GM19240 (cell line): ENCODE measurements at regions not wholly inside any gene's neighbourhood (a gene's known extent, or its start where the extent isn't known, plus 50 kb on each side); places are given as distances from the start of the nearest gene placed in this dataset.
"Not testable (repeated sequence)": the region's sequence is repeated elsewhere in the genome, so short reads cannot be mapped to it uniquely, and the experiment has no call there.

Experiments used
- DNase-seq: peaks from one replicate; pipeline ENCODE4 v3.0.0; 2011; ENCODE audit warnings: low spot score; ENCODE audit not compliant: insufficient read length

DNA sequence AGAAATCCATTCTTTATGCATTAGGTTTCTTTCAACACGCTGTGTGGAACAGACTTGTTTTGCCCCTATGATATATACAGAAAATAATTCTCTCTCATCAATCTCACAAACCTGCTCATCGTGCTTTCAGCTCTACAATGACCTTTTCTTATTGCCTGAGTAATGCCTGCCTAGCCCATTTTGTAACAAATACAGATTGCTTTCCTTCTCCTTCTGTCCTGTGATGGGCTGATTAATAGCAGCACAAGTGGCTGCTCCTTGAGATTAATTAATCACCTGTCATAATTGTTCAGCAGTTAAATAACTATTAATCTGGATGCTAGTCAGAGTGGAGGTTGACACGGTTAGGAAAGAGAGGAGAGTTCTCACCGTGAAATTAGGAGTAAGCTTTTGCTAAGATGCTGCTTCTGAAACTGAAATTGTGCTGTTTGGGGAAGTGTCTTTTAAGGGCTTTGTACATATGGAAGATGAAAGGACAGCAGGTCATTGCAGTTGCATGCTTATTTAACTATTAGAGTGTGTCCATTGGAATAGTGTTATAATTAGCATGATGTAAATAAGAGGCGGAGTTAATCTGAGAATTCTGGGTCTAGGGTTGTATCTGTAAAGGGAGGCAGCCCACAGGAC is 1430.5 kb downstream of the FAM181B start:
- DNase-seq, result no peak

DNA sequence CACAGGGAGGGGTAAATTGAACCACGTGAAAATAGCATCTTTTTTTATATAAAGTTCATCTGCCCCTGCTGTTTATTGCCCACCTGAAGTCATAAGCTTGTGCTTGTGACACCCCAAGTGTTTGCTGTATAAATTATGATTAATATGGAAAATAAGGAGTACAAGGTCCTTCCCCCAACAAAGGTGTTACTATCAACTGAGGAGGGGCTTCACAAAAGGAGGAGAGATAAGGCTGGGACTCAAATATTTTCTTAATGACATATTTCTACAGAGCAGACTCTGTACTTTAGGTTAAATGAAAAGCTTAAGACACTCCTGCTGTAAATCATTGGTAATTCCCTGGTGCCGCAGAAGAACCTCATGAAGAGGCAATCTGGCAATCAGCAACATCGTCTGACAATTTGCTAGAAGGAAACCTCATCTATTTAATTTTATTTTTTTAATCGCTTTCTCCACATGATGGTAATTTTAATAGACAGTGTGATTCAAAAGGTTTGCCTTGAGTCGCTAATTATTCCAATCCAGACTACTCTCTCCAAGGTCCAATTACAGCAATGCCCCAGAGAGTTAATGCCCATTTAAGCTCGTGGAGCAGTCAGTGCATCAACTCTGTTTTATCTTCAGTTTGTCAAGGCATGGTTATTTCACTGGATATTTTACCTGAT is 1432.4 kb downstream of the FAM181B start:
- no peak for DNase-seq

DNA sequence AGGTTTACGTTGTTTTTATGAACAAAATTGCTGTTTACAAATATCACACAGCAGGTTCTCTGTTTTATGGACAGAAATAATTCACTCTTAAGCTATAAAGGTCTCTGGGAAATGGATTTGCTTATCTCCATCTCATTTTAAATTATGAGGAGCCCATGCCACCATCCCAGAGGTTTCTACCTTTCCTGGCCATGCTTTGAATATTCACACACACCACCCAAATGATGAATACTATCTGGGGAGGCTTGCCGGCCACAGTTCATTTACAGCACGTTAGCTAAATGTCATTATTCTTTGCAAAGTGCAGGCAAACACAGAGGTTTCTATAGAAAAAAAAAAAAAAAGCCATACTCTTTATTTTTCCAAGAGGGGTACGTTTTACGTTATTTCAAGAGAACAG is 1446.7 kb downstream of the FAM181B start:
- DNase-seq, result no peak

DNA sequence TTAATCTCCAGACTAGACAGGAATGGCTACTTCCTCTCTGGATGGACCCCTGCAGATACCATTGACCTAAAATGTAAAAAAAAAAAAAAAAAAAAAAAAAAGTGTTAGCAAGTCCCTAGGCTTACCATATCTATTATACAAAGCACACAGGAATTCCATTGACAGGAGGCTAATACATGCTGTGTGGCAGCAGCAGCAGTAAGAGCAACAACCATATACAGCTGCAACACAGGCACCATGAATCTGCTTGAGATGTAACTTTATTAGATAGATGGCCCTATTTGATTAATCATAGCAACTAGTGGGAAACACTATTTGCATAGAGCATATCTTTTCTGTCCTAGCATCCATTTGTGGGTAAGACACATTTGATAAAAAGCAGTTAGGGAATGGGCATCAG is 1447.1 kb downstream of the FAM181B start:
- no peak for DNase-seq

DNA sequence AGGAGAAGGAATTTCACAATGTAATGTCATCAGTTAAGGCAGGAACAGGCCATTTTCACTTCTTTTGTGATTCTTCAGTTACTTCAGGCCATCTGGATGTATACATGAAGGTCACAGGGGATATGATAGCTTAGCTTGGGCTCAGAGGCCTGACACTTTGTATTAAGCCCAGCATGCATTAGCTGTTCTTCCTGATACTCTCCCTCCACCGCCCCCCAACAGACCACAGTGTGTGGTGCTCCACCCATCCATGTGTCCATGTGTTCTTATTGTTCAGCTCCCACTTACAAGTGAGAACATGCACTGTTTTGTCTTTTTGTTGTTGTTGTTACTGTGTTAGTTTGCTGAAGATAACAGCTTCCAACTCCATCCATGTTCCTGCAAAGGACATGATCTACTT is 1453.4 kb downstream of the FAM181B start:
- not testable (repeated sequence) for DNase-seq

DNA sequence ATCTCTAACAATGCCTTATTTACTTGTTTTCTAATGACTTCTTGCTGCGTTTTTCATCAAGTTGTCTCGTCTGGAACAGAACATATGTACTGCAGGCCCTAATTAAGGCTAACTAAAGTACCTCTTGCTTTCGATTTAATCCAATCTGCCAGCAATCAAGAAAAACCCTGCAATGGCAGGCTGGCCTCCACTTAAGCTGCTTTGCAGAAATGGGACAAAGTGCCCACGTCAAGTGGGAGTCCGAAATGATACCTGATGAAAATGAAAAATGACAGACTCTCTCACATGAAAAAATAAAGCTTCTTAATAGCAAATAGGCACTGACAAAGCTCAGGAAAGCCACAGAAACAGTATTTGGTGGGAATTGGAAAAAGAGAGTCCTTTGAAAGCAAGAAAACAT is 1454.7 kb downstream of the FAM181B start:
- no peak for DNase-seq

DNA sequence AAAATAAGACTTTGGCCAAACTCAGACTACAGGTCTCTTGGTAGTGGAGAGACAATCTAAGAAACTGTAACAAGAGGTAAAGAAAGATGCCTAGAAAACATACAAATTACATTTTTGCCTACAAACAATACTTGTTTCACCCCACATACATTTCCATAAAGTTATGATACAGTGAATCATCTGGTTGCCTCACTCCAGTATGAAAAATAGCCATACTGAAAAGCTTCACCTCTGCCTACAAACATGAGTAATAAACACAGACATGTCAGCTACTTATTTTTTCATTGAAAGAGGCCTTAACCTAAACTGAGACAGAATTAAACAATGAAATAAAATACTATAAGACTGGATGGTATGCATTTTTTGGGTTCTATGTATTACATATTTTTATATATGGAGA is 1463.0 kb downstream of the FAM181B start:
- no peak for DNase-seq

DNA sequence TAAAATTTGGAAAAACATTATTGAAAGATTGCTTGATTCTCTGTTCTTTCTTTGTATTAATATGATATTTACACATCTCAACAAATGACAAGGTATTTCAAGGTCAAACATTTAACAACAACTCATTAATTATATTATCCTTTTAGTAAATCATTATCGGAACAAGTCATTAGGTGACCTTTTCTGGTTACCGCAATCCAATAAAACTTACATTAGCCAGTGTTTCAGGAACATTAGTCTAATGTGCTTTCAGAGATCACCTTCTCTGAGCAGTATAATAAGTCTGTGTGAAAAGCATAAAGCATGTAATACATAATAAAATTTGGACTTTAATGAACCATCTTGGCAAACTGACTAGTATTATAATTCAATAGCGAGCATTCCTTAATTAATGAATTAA is 1466.4 kb downstream of the FAM181B start:
- no peak for DNase-seq

DNA sequence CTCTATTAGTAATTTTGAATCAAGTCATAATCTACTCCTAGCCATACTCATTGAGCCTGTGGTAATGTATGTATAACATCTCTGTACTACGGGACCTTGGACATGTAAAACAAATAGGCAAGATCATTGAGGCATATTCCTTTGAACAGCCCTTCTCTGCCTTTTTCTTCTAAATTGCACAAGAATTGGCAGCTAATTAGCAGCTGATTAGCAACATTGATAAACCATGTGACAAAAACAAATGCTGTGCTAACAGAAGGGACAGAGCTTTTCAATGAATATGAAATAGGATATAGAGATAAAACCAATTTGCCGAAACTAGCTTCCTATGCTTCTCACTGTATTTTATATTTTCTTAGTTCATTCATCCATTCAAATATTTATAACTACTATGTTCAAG is 1474.2 kb downstream of the FAM181B start:
- no peak for DNase-seq

DNA sequence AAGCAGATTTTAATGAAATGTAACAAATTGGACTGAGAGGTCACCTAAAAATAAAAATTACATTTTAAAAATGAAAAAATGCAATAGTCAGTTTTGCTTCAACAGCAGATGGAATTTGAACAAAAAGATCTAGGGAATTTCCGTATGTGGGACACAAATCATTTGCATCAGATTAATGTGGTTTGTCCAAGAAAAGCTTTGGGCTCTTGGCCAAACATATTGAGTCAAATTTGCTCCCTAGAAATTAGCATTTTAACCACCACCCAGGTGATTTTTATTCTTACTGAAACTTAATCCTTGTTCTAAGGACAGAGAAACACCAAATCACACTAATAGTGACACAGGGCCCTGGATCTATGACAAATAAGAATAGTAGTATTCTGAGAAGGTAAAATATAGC is 1477.8 kb downstream of the FAM181B start:
- DNase-seq, result no peak

DNA sequence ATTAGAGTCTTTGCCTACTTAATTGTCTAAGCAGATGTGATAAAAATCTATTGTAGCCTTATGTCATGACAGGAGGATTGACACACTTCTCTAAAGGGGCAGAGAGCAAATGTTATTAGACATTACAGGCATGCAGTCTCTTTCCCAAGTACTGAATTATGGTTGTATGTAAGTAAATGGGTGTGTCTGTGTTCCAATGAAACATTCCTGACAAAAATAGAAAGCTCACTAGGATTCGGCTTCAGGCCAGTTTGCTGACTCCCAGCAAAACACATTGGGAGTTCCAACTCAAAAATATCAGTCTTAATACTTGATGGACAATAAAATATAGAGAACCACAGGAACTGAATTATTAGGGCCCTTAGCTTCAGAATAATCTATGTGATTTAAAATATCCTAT is 1480.4 kb downstream of the FAM181B start:
- DNase-seq, result no peak

DNA sequence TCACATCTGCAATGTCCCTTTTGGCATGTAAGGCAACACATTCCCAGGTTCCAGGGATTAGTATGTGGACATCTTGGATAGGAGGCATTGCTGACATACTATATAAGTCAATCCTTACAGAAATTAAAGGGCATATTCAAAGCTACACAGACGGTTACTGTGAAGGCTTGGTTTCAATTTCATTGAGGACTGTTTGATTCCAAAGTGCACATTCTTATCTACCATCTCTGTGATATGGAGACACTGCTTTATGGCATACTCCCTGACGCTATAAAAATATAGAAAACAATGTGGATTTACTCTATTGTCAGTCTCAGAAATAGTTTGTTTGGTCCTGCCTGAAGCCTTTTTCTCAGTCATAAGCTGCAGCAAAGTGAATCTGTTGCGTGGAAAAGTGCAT is 1486.7 kb downstream of the FAM181B start:
- DNase-seq, result no peak

DNA sequence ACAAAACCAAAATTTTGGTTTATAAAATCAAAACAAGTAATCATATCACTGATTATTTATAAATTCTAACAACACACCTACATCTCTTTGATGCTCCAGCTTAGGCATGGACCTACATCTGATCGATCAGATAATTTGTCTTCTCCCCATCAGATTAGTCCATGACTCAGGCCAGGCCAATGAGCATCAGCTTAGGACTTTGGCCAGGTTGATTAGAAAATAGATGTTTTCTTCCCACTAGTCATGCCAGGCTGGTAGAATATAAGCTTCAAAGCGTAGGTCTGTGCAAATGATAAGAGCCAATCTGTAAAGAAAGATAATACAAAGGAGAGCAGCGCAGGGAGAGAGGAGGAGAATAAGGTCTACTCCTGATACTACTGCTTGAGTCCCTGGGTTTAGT is 1487.9 kb downstream of the FAM181B start:
- no peak for DNase-seq

DNA sequence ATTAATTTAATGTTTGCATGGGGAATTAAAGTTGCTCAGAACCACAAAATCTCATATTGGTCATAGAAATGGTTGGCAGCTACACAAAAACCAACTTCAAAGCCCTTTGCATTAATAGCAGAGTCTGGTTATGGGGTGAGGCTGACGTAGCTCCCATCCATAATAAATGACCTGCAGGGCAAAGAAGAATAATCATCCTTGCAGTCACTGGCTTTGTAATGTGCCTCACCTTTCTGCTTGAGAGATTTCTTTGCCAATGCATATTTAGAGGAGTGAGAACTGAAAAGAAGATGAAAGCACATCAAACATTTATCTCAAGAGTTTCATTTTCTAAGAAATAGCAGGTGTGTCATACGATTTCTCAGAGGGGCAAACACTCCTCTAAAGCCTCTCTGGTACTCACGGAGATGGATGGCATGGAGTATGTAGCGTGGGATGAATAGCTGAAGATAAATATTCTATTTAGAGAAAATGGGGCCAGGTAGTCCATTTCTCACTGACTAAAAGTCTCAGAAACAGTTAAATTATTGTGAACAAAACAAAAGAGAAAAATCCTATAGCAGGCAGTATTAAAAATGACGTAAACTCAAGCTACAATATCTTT is 1491.9 kb downstream of the FAM181B start:
- DNase-seq, result no peak

DNA sequence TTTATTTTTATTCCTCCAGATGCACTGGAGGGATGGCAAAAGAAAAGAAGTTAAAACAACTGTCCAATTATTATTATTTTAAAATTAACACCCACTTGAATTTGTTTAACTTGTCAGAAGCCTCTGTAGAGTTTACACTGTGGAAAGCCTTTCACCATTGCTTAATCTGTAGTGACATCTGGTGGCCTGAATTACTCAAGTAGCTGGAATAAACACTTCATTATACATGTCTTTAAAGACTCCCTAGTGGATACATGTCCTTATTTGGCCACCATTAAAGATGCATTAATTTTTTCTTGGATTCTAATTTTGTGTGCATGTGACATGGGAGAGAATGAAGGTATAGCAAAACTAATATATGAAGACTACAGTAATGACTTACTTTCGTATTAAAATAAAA is 1496.5 kb downstream of the FAM181B start:
- no peak for DNase-seq

DNA sequence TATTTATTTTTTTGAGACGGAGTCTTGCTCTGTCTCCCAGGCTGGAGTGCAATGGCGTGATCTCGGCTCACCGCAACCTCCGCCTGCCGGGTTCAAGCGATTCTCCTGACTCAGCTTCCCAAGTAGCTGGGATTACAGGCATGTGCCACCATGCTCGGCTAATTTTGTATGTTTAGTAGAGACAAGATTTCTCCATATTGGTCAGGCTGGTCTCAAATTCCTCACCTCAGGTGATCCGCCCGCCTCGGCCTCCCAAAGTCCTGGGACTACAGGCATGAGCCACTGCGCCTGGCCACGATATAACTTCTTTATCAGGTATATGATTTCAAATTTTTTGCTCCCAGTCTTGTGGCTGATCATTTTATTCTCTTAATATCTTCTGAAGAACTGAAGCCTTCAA is 1506.3 kb downstream of the FAM181B start:
- not testable (repeated sequence) for DNase-seq

DNA sequence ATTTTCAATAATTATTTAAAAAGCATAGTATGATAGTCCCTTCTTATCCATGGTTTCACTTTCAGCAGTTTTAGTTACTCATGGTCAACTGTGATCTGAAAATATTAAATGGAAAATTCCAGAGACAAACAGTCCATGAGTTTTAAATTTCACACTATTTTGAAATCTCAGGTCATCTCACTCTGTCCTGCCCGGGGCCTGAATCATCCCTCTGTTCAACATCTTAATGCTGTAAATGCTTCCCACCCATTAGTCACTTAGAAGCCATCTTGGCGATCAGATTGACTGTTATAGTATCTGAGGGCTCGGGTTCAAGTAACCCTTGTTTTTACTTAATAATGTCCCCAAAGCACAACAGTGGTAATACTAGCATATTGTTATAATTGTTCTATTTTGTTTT is 1509.3 kb downstream of the FAM181B start:
- no peak for DNase-seq

DNA sequence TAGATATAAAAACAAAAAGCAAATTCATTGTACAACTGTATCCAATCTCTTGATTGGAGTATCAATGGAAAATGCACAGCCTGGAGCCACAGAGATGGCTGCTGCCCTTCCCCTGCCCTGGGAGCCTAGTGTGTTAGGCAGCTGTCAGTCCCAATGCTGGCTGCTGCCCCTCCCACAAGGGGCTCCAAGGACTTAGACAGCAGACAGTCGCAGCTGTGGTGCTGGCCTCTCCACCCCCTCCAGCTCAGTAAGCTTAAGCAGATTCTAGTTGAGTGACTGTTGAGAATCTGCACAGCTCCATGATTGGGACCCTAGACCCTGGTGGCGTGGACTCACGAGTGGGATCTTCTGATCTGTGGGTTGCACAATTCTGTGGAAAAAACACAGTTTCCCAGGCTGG is 1511.2 kb downstream of the FAM181B start:
- no peak for DNase-seq

DNA sequence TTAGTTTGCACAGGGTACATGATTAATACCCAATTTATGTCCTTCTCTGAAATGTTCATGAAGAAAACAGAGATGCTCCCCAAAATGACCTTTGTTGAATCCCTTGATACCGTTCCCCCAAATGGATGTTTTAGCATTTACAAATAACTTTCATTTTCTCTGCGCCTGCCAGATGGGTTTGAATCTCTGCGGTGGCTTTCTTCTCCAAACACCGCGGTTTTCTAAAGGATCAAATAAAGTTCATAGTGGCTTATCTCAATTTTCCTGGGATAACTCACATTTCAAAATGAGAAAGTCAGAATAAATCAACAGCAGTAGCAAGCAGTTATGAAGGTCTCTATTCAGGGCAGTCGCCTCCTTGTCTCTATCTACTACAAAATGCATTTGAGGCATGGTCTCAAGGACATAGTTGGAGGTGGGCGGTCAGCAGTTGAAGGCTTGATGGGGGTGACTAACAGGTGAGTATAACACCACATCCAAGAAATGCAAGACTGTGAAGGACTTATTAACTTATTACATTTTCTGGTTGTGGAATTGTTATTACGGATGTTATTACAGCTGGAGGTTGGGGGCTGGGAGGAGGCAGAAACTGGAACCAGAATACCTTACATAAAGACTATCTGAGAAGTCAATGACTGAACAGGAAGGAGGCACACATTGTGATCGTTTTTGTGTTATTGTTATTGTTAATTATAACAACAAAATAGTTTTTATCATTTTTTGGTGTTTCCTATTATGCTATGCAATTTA is 1513.3 kb downstream of the FAM181B start:
- no peak for DNase-seq

DNA sequence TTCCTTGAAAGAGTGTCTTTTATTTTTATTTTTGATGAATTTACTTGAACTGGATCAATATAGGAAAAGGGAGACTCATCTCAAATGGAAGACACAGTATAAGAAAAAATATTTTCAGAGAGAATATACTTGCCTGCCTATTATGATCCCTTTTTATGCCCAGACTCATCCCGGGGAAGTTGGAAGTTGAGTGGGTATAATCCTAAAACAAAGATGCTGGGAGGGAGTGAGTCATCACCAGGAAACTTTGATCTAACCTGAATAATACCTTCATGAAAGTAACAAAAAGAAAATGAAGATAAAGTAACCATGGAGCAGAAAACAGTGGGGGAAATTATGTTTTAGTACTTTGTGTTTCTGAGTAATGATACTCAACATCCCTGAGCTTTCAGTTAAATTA is 1514.0 kb downstream of the FAM181B start:
- no peak for DNase-seq

DNA sequence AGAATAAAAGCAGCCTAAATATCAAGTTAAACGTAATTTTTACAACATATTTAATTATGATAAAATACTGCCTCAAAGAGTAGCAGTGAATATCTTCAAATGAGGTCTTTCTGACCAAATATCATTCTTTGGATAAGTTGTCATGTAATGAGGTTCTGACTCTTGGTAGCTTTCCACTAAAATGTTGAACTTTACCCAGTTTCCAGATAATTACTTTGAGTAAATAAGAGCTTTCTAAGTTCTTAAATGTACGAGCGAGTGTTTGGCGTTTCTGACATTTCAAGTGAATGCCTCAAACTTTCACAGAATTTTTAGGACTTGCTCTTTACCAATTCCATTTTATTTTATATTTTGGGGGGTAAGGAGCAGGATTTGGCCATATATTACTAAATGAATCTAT is 1515.2 kb downstream of the FAM181B start:
- no peak for DNase-seq

DNA sequence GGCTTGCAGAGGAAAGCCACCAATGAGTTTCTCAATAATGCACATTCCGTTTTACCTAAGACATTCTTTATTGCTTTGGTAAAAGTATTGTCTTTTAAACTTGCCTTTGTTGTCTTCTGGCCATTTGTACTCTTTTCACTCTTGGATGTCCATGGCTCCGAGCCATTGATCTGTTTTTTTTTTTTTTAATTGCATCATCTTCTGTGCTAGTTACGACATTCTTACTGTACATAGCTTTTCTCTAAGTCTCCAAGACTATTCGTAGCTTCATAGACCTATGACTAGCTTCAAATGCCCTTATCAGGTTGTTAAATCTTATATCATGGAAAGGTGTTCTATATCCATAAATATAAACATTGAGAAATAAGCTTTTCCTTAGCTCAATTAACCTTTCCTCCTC is 1522.6 kb downstream of the FAM181B start:
- no peak for DNase-seq
